ENCODE measurements at regions not wholly inside any gene's neighbourhood (a gene's known extent, or its start where the extent isn't known, plus 50 kb on each side); places are given as distances from the start of the nearest gene placed in this dataset.

- DNase-seq: no peak
These were observed 144.5 kb upstream of the DCN start for GRCh38 chr12:91327131-91327530.

GRCh38 chr12:91326058-91327027 lies 143.7 kb upstream of the DCN start:
- peak; percentile 24 for DNase-seq

DNA sequence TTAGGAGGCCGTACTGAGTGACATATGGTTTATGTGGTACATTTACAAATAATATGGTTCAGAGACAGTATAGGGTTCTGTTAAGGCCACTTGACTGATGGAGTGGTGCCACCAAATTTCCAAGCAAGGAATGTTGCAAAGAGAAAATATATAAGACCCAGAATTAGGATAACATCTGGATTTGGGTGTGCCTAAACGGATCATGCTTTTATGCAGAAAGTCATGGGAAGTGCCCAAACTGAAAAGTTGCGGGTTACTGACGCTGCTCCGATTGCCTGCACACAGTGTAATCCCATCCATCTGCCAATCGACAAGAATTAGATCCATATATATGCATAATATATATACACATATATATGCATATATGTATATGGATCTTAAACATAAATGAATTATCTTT lies 138.4 kb upstream of the DCN start:
- no peak for DNase-seq

- DNase-seq: no peak
These were observed 136.6 kb upstream of the DCN start for GRCh38 chr12:91319071-91319760.

DNA sequence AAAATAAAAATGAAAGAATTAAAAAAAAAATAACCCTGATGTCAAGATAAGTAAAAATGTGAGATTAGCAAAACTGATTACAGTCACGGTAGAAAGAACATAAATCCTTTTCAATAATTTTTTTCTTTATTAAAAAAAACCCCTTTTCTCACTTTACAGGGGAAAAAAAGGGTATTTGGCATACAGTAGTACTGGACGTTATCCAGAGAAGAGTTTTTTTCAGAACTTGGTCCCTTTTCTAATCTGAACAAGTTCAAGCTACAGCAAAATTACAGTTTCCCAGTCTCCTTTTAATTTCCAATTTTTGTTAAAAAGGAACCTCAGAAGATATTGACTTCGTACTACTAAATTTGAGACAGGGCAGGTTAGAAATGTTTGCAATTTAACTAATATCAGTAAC lies 134.7 kb upstream of the DCN start:
- DNase-seq: no peak

- no peak for DNase-seq
These were observed 134.3 kb upstream of the DCN start for GRCh38 chr12:91316907-91317269.

DNA sequence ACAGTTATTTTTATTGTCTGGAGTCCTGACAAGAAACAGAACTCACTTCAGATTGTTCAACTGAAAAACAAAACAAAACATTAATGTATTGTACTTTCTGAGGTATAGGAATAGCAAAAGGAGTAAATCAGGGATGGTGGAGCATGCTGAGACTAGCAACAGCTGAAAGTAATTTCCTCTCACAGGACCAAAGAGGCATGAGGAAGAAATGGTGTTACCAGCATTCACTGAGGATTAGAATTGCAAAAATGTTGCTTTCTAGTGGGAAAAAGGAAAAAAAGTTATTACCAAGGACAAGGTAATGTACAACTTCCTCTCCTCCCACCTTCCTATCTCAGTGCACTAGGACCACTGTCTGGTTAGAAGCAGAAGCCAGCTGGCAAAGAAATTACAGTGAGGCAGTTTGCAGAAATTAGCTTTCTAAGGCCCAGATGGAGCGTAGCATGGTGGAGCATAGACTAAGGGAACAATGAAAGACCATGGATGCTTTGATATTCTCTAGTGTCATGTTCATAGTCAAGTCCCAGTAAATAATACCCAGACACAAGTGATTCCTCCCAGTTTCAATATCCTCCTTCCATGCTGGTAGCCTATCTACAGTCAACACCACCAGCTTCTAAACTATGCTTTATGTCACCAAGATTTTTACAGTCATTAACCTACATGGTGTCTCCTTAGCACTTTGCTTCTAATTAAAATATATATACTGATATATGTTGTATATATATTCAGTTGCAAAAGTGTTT lies 133.7 kb upstream of the DCN start:
- no peak for DNase-seq

GRCh38 chr12:91311081-91311480 lies 128.5 kb upstream of the DCN start:
- DNase-seq: no peak

DNA sequence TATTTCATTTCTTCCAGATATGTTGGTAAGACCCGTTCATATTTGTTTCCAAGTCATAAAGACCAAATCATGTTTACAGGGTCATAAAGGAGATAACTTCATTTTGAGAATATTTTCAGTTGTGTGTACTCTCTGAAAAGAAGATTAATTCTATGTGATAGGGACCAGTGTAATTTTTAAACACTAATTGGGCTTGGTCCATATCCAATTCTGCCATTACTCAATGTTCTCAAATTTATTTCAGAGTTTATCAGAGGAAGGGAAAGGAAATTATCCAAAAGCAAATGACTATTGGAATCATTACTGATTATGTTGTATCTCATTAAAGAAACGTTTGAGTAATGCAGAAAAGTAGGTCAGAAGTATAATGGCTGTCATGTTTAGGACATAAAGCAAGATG lies 126.8 kb upstream of the DCN start:
- no peak for DNase-seq

- no peak for DNase-seq
These were observed 125.5 kb upstream of the DCN start for GRCh38 chr12:91307957-91308670.

GRCh38 chr12:91290354-91290753 lies 107.7 kb upstream of the DCN start:
- no peak for DNase-seq

GRCh38 chr12:91289906-91290305 lies 107.3 kb upstream of the DCN start:
- DNase-seq: no peak

GRCh38 chr12:91289072-91289471 lies 106.5 kb upstream of the DCN start:
- DNase-seq: no peak

- no peak for DNase-seq
These were observed 105.1 kb upstream of the DCN start for GRCh38 chr12:91287753-91288152.

DNA sequence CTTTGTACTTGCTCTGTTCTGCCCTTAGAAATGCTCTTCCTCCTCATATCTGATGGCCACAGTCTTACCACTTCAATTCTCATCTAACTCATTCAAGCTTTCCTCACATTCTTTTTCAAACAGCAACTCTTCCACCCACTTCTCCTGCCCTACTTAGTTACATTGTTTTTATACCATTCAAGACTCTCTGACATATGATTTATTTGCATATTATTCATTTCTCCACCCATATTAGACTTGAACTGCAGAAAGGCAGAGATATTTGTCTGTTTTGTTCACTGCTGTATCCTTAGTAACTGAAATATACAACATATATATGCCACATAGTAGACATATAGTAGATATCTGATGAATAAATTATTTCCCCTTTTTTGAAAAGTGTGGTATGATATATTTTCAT lies 95.5 kb upstream of the DCN start:
- no peak for DNase-seq

DNA sequence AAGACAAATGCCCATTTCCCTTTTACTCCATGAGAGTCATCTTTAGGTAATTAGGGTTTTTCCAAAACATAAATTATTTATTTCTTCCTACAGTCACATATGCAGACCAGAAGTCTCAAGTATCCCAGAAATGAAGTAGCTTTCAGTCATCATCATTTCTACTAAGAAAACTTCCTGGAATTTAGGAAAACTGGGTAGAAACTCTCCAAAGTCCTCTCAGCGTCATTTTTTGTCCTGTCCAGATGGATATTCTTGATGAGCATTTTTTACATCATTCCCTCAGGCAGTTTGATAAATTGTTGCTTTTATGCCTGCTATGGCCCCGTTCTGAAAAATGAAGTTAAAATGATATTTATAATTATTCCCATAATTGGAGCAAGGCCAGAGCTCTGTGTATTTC lies 93.9 kb upstream of the DCN start:
- DNase-seq: no peak

- DNase-seq: no peak
These were observed 92.7 kb upstream of the DCN start for GRCh38 chr12:91275321-91275720.

DNA sequence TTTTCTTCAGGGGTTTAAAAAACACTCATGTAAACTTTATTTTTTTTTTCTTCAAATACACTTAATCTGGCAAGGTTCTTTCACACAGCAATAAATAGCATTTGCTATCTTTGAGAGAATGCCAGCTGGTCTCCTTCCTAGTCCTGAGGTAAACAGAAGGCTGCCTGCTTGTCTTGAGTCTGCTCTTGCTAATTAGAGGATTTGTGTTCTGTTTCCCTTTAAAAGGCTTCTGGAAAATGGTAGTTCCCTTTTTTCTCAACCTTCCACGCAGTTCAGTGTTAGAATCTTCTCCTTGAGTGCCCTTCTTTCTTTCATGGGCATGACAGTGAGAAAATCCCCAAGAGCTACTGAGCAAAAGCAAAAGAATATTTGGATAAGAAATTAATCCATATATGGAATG lies 92.3 kb upstream of the DCN start:
- DNase-seq: no peak

- no peak for DNase-seq
These were observed 90.9 kb upstream of the DCN start for GRCh38 chr12:91273560-91273959.

- DNase-seq: no peak
These were observed 89.9 kb upstream of the DCN start for GRCh38 chr12:91272461-91273063.

- no peak for DNase-seq
These were observed 88.6 kb upstream of the DCN start for GRCh38 chr12:91271185-91271584.

- DNase-seq: no peak
These were observed 84.4 kb upstream of the DCN start for GRCh38 chr12:91267039-91267438.

GRCh38 chr12:91264178-91264577 lies 81.6 kb upstream of the DCN start:
- DNase-seq: no peak
